Neural cell (in vitro differentiated cells): ENCODE measurements at regions not wholly inside any gene's neighbourhood (a gene's known extent, or its start where the extent isn't known, plus 50 kb on each side); places are given as distances from the start of the nearest gene placed in this dataset.

Source experiments
- H2AFZ ChIP-seq: fragments of 200-600, 300-800 bp; sonication (generic), shearing (Covaris generic); 2 replicates; pipeline ENCODE4 v1.6.0; 2014; ENCODE audit warnings: low read depth, mild to moderate bottlenecking, antibody characterized with exemption, low read length, moderate library complexity
- H3F3A ChIP-seq: fragments of 200-600 bp; shearing (Covaris generic); 2 replicates; pipeline ENCODE4 v1.6.1; 2016; ENCODE audit warnings: mild to moderate bottlenecking, moderate library complexity, mixed read lengths, antibody characterized with exemption, low read length; ENCODE audit not compliant: insufficient read depth, poor library complexity, severe bottlenecking
- H3K27ac ChIP-seq: fragments of 200-600, 300-800 bp; sonication (generic), shearing (Covaris generic); 2 replicates; pipeline ENCODE4 v1.5.1; 2014; ENCODE audit warnings: mild to moderate bottlenecking, low read length, moderate library complexity
- H3K27me3 ChIP-seq: fragments of 300-800, 200-600 bp; sonication (generic), shearing (Covaris generic); 2 replicates; pipeline ENCODE4 v1.6.0; 2014; ENCODE audit warnings: mild to moderate bottlenecking, low read depth, low read length, moderate library complexity; ENCODE audit not compliant: insufficient read depth
- H3K36me3 ChIP-seq: fragments of 300-800, 200-600 bp; sonication (generic), shearing (Covaris generic); 2 replicates; pipeline ENCODE4 v1.5.1; 2014; ENCODE audit warnings: mild to moderate bottlenecking, antibody characterized with exemption, low read length, moderate library complexity; ENCODE audit not compliant: insufficient read depth
- H3K4me2 ChIP-seq: fragments of 300-800, 200-600 bp; sonication (generic), shearing (Covaris generic); 2 replicates; pipeline ENCODE4 v1.6.0; 2014; ENCODE audit warnings: mild to moderate bottlenecking, low read length
- H3K4me3 ChIP-seq: fragments of 300-800, 200-600 bp; sonication (generic), shearing (Covaris generic); 2 replicates; pipeline ENCODE4 v1.5.1; 2014; ENCODE audit warnings: mild to moderate bottlenecking, low read length, moderate library complexity
- H3K79me2 ChIP-seq: fragments of 200-600 bp; shearing (Covaris generic); replicated peaks from 2 replicates; pipeline ENCODE4 v1.6.0; 2014; ENCODE audit warnings: mild to moderate bottlenecking, low read length, moderate library complexity; ENCODE audit not compliant: insufficient read depth
- H3K9ac ChIP-seq: fragments of 300-800, 200-600 bp; sonication (generic), shearing (Covaris generic); 2 replicates; pipeline ENCODE4 v1.6.1; 2016; ENCODE audit warnings: mild to moderate bottlenecking, low read length, mixed read lengths
- H3K9me2 ChIP-seq: fragments of 200-600 bp; shearing (Covaris generic); 2 replicates; pipeline ENCODE4 v1.6.1; 2016; ENCODE audit warnings: mild to moderate bottlenecking, low read length, mixed read lengths; ENCODE audit not compliant: insufficient read depth
- H3K9me3 ChIP-seq: fragments of 200-600, 300-800 bp; sonication (generic), shearing (Covaris generic); 2 replicates; pipeline ENCODE4 v1.6.1; 2016; ENCODE audit warnings: mild to moderate bottlenecking, mixed run types, low read length, moderate library complexity, mixed read lengths
- H4K20me1 ChIP-seq: fragments of 200-600 bp; shearing (Covaris generic); 2 replicates; pipeline ENCODE4 v1.6.1; 2016; ENCODE audit warnings: mild to moderate bottlenecking, mixed run types; ENCODE audit not compliant: insufficient read depth
- CTCF ChIP-seq: fragments of 450-650 bp; IDR thresholded peaks from 2 replicates; pipeline ENCODE4 v1.5.1; 2014; ENCODE audit warnings: antibody characterized with exemption, mild to moderate bottlenecking, moderate library complexity; ENCODE audit not compliant: poor library complexity, severe bottlenecking
- EP300 ChIP-seq: fragments of 450-650 bp; conservative IDR thresholded peaks from 2 replicates; pipeline ENCODE4 v1.6.1; 2014; ENCODE audit warnings: antibody characterized with exemption, mild to moderate bottlenecking, moderate library complexity; ENCODE audit not compliant: poor library complexity, severe bottlenecking
- EZH2 ChIP-seq: fragments of 200-600, 300-800 bp; shearing (Covaris generic), sonication (generic); IDR thresholded peaks from 2 replicates; pipeline ENCODE4 v1.6.1; 2014; ENCODE audit warnings: antibody characterized with exemption, low read length, borderline replicate concordance, mild to moderate bottlenecking; ENCODE audit not compliant: insufficient read depth, poor library complexity, severe bottlenecking
- MXI1 ChIP-seq: fragments of 450-650 bp; conservative IDR thresholded peaks from 2 replicates; pipeline ENCODE4 v1.6.1; 2014; ENCODE audit warnings: antibody characterized with exemption, mild to moderate bottlenecking; ENCODE audit not compliant: poor library complexity, severe bottlenecking
- POLR2AphosphoS5 ChIP-seq: IDR thresholded peaks from 2 replicates; pipeline ENCODE4 v1.6.1; 2012
- RAD21 ChIP-seq: fragments of 450-650 bp; conservative IDR thresholded peaks from 2 replicates; pipeline ENCODE4 v1.6.1; 2014; ENCODE audit warnings: antibody characterized with exemption, mild to moderate bottlenecking, moderate library complexity
- SMC3 ChIP-seq: fragments of 450-650 bp; conservative IDR thresholded peaks from 2 replicates; pipeline ENCODE4 v1.6.1; 2014; ENCODE audit warnings: antibody characterized with exemption, mild to moderate bottlenecking, moderate library complexity; ENCODE audit not compliant: poor library complexity
- TAF1 ChIP-seq: IDR thresholded peaks from 2 replicates; pipeline ENCODE4 v1.6.1; 2012; ENCODE audit warnings: low read depth
- TF ChIP-seq, protein P1 (sequence below): IDR thresholded peaks from 2 replicates; pipeline ENCODE4 v1.6.1; 2012; ENCODE audit warnings: borderline replicate concordance

GRCh38 chr4:157983300-157983699, 189.5 kb downstream of the GASK1B start:
- TF ChIP-seq RAD21 (no peak), POLR2AphosphoS5 (no peak), CTCF (no peak), EZH2 (no peak), TAF1 (no peak), SMC3 (no peak), MXI1 (no peak), EP300 (no peak)
- TF ChIP-seq, protein P1, sequence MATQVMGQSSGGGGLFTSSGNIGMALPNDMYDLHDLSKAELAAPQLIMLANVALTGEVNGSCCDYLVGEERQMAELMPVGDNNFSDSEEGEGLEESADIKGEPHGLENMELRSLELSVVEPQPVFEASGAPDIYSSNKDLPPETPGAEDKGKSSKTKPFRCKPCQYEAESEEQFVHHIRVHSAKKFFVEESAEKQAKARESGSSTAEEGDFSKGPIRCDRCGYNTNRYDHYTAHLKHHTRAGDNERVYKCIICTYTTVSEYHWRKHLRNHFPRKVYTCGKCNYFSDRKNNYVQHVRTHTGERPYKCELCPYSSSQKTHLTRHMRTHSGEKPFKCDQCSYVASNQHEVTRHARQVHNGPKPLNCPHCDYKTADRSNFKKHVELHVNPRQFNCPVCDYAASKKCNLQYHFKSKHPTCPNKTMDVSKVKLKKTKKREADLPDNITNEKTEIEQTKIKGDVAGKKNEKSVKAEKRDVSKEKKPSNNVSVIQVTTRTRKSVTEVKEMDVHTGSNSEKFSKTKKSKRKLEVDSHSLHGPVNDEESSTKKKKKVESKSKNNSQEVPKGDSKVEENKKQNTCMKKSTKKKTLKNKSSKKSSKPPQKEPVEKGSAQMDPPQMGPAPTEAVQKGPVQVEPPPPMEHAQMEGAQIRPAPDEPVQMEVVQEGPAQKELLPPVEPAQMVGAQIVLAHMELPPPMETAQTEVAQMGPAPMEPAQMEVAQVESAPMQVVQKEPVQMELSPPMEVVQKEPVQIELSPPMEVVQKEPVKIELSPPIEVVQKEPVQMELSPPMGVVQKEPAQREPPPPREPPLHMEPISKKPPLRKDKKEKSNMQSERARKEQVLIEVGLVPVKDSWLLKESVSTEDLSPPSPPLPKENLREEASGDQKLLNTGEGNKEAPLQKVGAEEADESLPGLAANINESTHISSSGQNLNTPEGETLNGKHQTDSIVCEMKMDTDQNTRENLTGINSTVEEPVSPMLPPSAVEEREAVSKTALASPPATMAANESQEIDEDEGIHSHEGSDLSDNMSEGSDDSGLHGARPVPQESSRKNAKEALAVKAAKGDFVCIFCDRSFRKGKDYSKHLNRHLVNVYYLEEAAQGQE = no peak
- no peak overlapping the region for H3K4me2 ChIP-seq
- no peaks in the 10 kb centered on the region for H3K27me3 ChIP-seq
- no peak overlapping the region for H3K27ac ChIP-seq
- no peak overlapping the region for H3K9ac ChIP-seq
- no peaks in the 10 kb centered on the region for H3K9me2 ChIP-seq
- no peak overlapping the region for H3K4me3 ChIP-seq
- H3F3A ChIP-seq = no peaks in the 10 kb centered on the region
- H2AFZ ChIP-seq = no peak overlapping the region
- H3K9me3 ChIP-seq = no peaks in the 10 kb centered on the region
- H4K20me1 ChIP-seq = no peaks in the 10 kb centered on the region
- H3K79me2 ChIP-seq = no peaks in the 10 kb centered on the region
- no peaks in the 10 kb centered on the region for H3K36me3 ChIP-seq

GRCh38 chr4:157980158-157980557, 192.7 kb downstream of the GASK1B start:
- Histone ChIP-seq H3K4me2 (no peak overlapping the region), H3F3A (no peaks in the 10 kb centered on the region), H4K20me1 (no peaks in the 10 kb centered on the region), H3K79me2 (no peaks in the 10 kb centered on the region), H3K36me3 (no peaks in the 10 kb centered on the region), H3K9me3 (no peaks in the 10 kb centered on the region), H3K9ac (no peak overlapping the region), H2AFZ (no peak overlapping the region), H3K9me2 (no peaks in the 10 kb centered on the region), H3K27me3 (no peaks in the 10 kb centered on the region), H3K4me3 (no peak overlapping the region), H3K27ac (no peak overlapping the region)
- TF ChIP-seq EZH2 (no peak), SMC3 (no peak)
